ENCODE measurements at regions not wholly inside any gene's neighbourhood (a gene's known extent, or its start where the extent isn't known, plus 50 kb on each side); places are given as distances from the start of the nearest gene placed in this dataset.

GRCh38 chr11:20274031-20274430, 89.5 kb upstream of the HTATIP2 start:
- Histone ChIP-seq H4K20me1 (ENCODE audit: insufficient read depth, low read length) (no peaks in the 10 kb centered on the region), H3K9ac (ENCODE audit: low read depth, low read length) (no peak overlapping the region), H3K79me2 (ENCODE audit: insufficient read depth, low read length) (no peaks in the 10 kb centered on the region), H3K4me1 (ENCODE audit: insufficient read depth, low read length) (no peaks in the 10 kb centered on the region), H2AFZ (ENCODE audit: low read depth, low read length) (no peak overlapping the region), H3K9me3 (ENCODE audit: insufficient read depth, low read length, severe bottlenecking) (no peaks in the 10 kb centered on the region), H3K4me3 (ENCODE audit: low read depth in 1 of 2, low read length in 2 of 2) (no peak overlapping the region), H3K27ac (ENCODE audit: low read length) (no peak overlapping the region), H3K36me3 (ENCODE audit: insufficient read depth, low read length) (no peaks in the 10 kb centered on the region), H3K27me3 (ENCODE audit: insufficient read depth, low read length, poor library complexity) (no peaks in the 10 kb centered on the region), H3K4me2 (ENCODE audit: insufficient read depth, low read length) (no peak overlapping the region)
- DNase-seq (no peak), ATAC-seq (ENCODE audit: insufficient read depth, low read depth) (no peak)
- TF ChIP-seq EZH2 (IDR thresholded peaks at IDR 0.05; ENCODE audit: borderline replicate concordance, low read depth, low read length, severe bottlenecking), result no peak
- TF ChIP-seq CTCF (IDR thresholded peaks at IDR 0.05; ENCODE audit: borderline replicate concordance, extremely low read depth, low read length, poor library complexity, severe bottlenecking), result no peak

- no peak overlapping the region for H2AFZ ChIP-seq (ENCODE audit: low read depth, low read length)
- H3K27ac ChIP-seq (ENCODE audit: low read length), result no peak overlapping the region
- no peak overlapping the region for H3K9ac ChIP-seq (ENCODE audit: low read depth, low read length)
- H3K4me2 ChIP-seq (ENCODE audit: insufficient read depth, low read length), result no peak overlapping the region
- no peak overlapping the region for H3K4me3 ChIP-seq (ENCODE audit: low read depth in 1 of 2, low read length in 2 of 2)
- DNase-seq (no peak), ATAC-seq (ENCODE audit: insufficient read depth, low read depth) (no peak)
- H3K9me3 ChIP-seq (ENCODE audit: insufficient read depth, low read length, severe bottlenecking), result no peaks in the 10 kb centered on the region
- H3K79me2 ChIP-seq (ENCODE audit: insufficient read depth, low read length), result no peaks in the 10 kb centered on the region
- TF ChIP-seq CTCF (IDR thresholded peaks at IDR 0.05; ENCODE audit: borderline replicate concordance, extremely low read depth, low read length, poor library complexity, severe bottlenecking) (no peak), EZH2 (IDR thresholded peaks at IDR 0.05; ENCODE audit: borderline replicate concordance, low read depth, low read length, severe bottlenecking) (no peak)
- H4K20me1 ChIP-seq (ENCODE audit: insufficient read depth, low read length), result no peaks in the 10 kb centered on the region
- H3K27me3 ChIP-seq (ENCODE audit: insufficient read depth, low read length, poor library complexity), result peaks cover 8% of the 10 kb centered on the region
- H3K36me3 ChIP-seq (ENCODE audit: insufficient read depth, low read length), result no peaks in the 10 kb centered on the region
- H3K4me1 ChIP-seq (ENCODE audit: insufficient read depth, low read length), result no peaks in the 10 kb centered on the region
Measured at GRCh38 chr11:20261526-20261925, 101.3 kb upstream of the DBX1 start.

- no peaks in the 10 kb centered on the region for H3K79me2 ChIP-seq (ENCODE audit: insufficient read depth, low read length)
- H3K9me3 ChIP-seq (ENCODE audit: insufficient read depth, low read length, severe bottlenecking), result no peaks in the 10 kb centered on the region
- no peaks in the 10 kb centered on the region for H3K36me3 ChIP-seq (ENCODE audit: insufficient read depth, low read length)
- no peak overlapping the region for H3K4me3 ChIP-seq (ENCODE audit: low read depth in 1 of 2, low read length in 2 of 2)
- no peak overlapping the region for H3K27ac ChIP-seq (ENCODE audit: low read length)
- H3K4me1 ChIP-seq (ENCODE audit: insufficient read depth, low read length), result no peaks in the 10 kb centered on the region
- no peak overlapping the region for H2AFZ ChIP-seq (ENCODE audit: low read depth, low read length)
- no peak for TF ChIP-seq EZH2 (IDR thresholded peaks at IDR 0.05; ENCODE audit: borderline replicate concordance, low read depth, low read length, severe bottlenecking)
- TF ChIP-seq CTCF (IDR thresholded peaks at IDR 0.05; ENCODE audit: borderline replicate concordance, extremely low read depth, low read length, poor library complexity, severe bottlenecking), result no peak
- H3K4me2 ChIP-seq (ENCODE audit: insufficient read depth, low read length), result no peak overlapping the region
- H3K27me3 ChIP-seq (ENCODE audit: insufficient read depth, low read length, poor library complexity), result peaks cover 8% of the 10 kb centered on the region
- H3K9ac ChIP-seq (ENCODE audit: low read depth, low read length), result no peak overlapping the region
- DNase-seq (no peak), ATAC-seq (ENCODE audit: insufficient read depth, low read depth) (no peak)
- H4K20me1 ChIP-seq (ENCODE audit: insufficient read depth, low read length), result no peaks in the 10 kb centered on the region
Measured at GRCh38 chr11:20260307-20260706, 100.0 kb upstream of the DBX1 start.

- Histone ChIP-seq H3K9ac (ENCODE audit: low read depth, low read length) (no peak overlapping the region), H3K4me1 (ENCODE audit: insufficient read depth, low read length) (no peaks in the 10 kb centered on the region), H3K27ac (ENCODE audit: low read length) (no peak overlapping the region), H3K36me3 (ENCODE audit: insufficient read depth, low read length) (no peaks in the 10 kb centered on the region), H3K79me2 (ENCODE audit: insufficient read depth, low read length) (no peaks in the 10 kb centered on the region), H3K4me3 (ENCODE audit: low read depth in 1 of 2, low read length in 2 of 2) (no peak overlapping the region), H3K27me3 (ENCODE audit: insufficient read depth, low read length, poor library complexity) (peaks cover 8% of the 10 kb centered on the region), H2AFZ (ENCODE audit: low read depth, low read length) (no peak overlapping the region), H3K4me2 (ENCODE audit: insufficient read depth, low read length) (no peak overlapping the region), H3K9me3 (ENCODE audit: insufficient read depth, low read length, severe bottlenecking) (no peaks in the 10 kb centered on the region), H4K20me1 (ENCODE audit: insufficient read depth, low read length) (no peaks in the 10 kb centered on the region)
- DNase-seq, result no peak
- no peak for TF ChIP-seq CTCF (IDR thresholded peaks at IDR 0.05; ENCODE audit: borderline replicate concordance, extremely low read depth, low read length, poor library complexity, severe bottlenecking)
- TF ChIP-seq EZH2 (IDR thresholded peaks at IDR 0.05; ENCODE audit: borderline replicate concordance, low read depth, low read length, severe bottlenecking), result no peak
- no peak for ATAC-seq (ENCODE audit: insufficient read depth, low read depth)
Measured at GRCh38 chr11:20259506-20259905, 99.2 kb upstream of the DBX1 start.
